ENCODE measurements at regions not wholly inside any gene's neighbourhood (a gene's known extent, or its start where the extent isn't known, plus 50 kb on each side); places are given as distances from the start of the nearest gene placed in this dataset.

GRCh38 chr14:50022661-50023060, 93.7 kb downstream of the VCPKMT start:
- Histone ChIP-seq H3K27ac (no peak overlapping the region), H3K27me3 (no peaks in the 10 kb centered on the region), H3K9me3 (no peaks in the 10 kb centered on the region), H3K4me3 (ENCODE audit: low read depth in 1 of 2, low read length in 1 of 2) (no peak overlapping the region), H3K4me1 (ENCODE audit: control insufficient read depth in 1 of 2, insufficient read depth in 1 of 2, low read depth in 1 of 2, low read length in 1 of 2) (no peaks in the 10 kb centered on the region), H3K36me3 (no peaks in the 10 kb centered on the region)
- no peak for TF ChIP-seq CTCF (IDR thresholded peaks at IDR 0.05)

GRCh38 chr14:50023671-50024490, 92.5 kb downstream of the VCPKMT start:
- no peak overlapping the region for H3K27ac ChIP-seq
- no peak overlapping the region for H3K4me3 ChIP-seq (ENCODE audit: low read depth in 1 of 2, low read length in 1 of 2)
- no peaks in the 10 kb centered on the region for H3K4me1 ChIP-seq (ENCODE audit: control insufficient read depth in 1 of 2, insufficient read depth in 1 of 2, low read depth in 1 of 2, low read length in 1 of 2)
- no peak for TF ChIP-seq CTCF (IDR thresholded peaks at IDR 0.05)
- no peaks in the 10 kb centered on the region for H3K36me3 ChIP-seq
- no peaks in the 10 kb centered on the region for H3K9me3 ChIP-seq
- no peaks in the 10 kb centered on the region for H3K27me3 ChIP-seq

GRCh38 chr14:50025073-50025472, 91.3 kb downstream of the VCPKMT start:
- Histone ChIP-seq H3K27me3 (no peaks in the 10 kb centered on the region), H3K9me3 (no peaks in the 10 kb centered on the region), H3K36me3 (no peaks in the 10 kb centered on the region), H3K27ac (no peak overlapping the region), H3K4me1 (ENCODE audit: control insufficient read depth in 1 of 2, insufficient read depth in 1 of 2, low read depth in 1 of 2, low read length in 1 of 2) (no peaks in the 10 kb centered on the region), H3K4me3 (ENCODE audit: low read depth in 1 of 2, low read length in 1 of 2) (no peak overlapping the region)
- no peak for TF ChIP-seq CTCF (IDR thresholded peaks at IDR 0.05)

- H3K27ac ChIP-seq, result no peak overlapping the region
- no peaks in the 10 kb centered on the region for H3K9me3 ChIP-seq
- H3K27me3 ChIP-seq, result no peaks in the 10 kb centered on the region
- no peaks in the 10 kb centered on the region for H3K4me1 ChIP-seq (ENCODE audit: control insufficient read depth in 1 of 2, insufficient read depth in 1 of 2, low read depth in 1 of 2, low read length in 1 of 2)
- H3K4me3 ChIP-seq (ENCODE audit: low read depth in 1 of 2, low read length in 1 of 2), result no peak overlapping the region
- H3K36me3 ChIP-seq, result no peaks in the 10 kb centered on the region
- no peak for TF ChIP-seq CTCF (IDR thresholded peaks at IDR 0.05)
Measured at GRCh38 chr14:50025776-50026175, 90.6 kb downstream of the VCPKMT start.

GRCh38 chr14:50026396-50026795, 90.0 kb downstream of the VCPKMT start:
- Histone ChIP-seq H3K4me1 (ENCODE audit: control insufficient read depth in 1 of 2, insufficient read depth in 1 of 2, low read depth in 1 of 2, low read length in 1 of 2) (no peaks in the 10 kb centered on the region), H3K27ac (no peak overlapping the region), H3K27me3 (no peaks in the 10 kb centered on the region), H3K36me3 (no peaks in the 10 kb centered on the region), H3K4me3 (ENCODE audit: low read depth in 1 of 2, low read length in 1 of 2) (no peak overlapping the region), H3K9me3 (no peaks in the 10 kb centered on the region)
- no peak for TF ChIP-seq CTCF (IDR thresholded peaks at IDR 0.05)

All from neutrophil (primary cell).